GM12878 (cell line): ENCODE measurements at regions not wholly inside any gene's neighbourhood (a gene's known extent, or its start where the extent isn't known, plus 50 kb on each side); places are given as distances from the start of the nearest gene placed in this dataset.

Source experiments
- POLR2A ChIP-seq: IDR thresholded peaks from 2 replicates; pipeline ENCODE4 v1.6.1; 2011; ENCODE audit warnings: low read depth, mild to moderate bottlenecking, low read length
- TARDBP ChIP-seq: IDR thresholded peaks from 2 replicates; pipeline ENCODE4 v1.6.1; 2016; ENCODE audit warnings: borderline replicate concordance

DNA sequence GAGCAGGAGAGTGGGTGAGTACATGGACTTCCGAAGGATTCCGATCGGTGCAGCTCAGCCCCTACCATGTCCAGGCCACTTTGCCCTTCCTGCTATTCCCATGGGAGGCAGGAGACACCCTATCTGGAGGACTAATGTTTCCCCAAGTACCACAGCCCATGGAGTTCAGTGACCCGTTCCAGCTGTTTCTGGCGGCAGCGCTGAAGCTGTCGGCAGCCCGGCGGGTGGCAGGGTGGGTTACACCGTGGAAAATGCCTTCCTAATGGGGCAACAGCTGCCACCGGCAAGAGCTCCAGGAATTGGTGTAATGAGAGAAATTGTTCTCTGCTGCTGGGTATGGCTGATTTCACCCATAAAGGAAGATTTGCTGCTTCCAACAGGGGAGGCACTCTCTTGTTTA is 98.3 kb downstream of the MYCN start:
- TF ChIP-seq POLR2A (no peak), TARDBP (no peak)
